IPS DF 6.9 (cell line): ENCODE measurements at regions not wholly inside any gene's neighbourhood (a gene's known extent, or its start where the extent isn't known, plus 50 kb on each side); places are given as distances from the start of the nearest gene placed in this dataset.

Source experiments
- DNase-seq: peaks from one replicate; pipeline ENCODE4 v3.0.0-alpha.2; 2013; ENCODE audit warnings: low read depth, low spot score
- H3K27ac ChIP-seq: one replicate; pipeline ENCODE4 v1.5.1; 2013; ENCODE audit warnings: low read length, control low read depth
- H3K27me3 ChIP-seq: 2 replicates; pipeline ENCODE4 v1.6.1; 2013; ENCODE audit warnings: mild to moderate bottlenecking, low read length; ENCODE audit not compliant: control insufficient read depth, insufficient read depth
- H3K36me3 ChIP-seq: 2 replicates; pipeline ENCODE4 v1.6.1; 2013; ENCODE audit warnings: low read length; ENCODE audit not compliant: control insufficient read depth, insufficient read depth
- H3K4me1 ChIP-seq: 2 replicates; pipeline ENCODE4 v1.6.1; 2013; ENCODE audit warnings: low read length; ENCODE audit not compliant: control insufficient read depth, insufficient read depth
- H3K4me3 ChIP-seq: 2 replicates; pipeline ENCODE4 v1.5.1; 2013; ENCODE audit warnings: mild to moderate bottlenecking, low read length
- H3K9me3 ChIP-seq: 2 replicates; pipeline ENCODE4 v1.6.1; 2013; ENCODE audit warnings: low read length, inconsistent platforms; ENCODE audit not compliant: control insufficient read depth, insufficient read depth
- WGBS: extraction: QIAGEN DNeasy Blood & Tissue Kit; methylation state at CpG from one replicate; pipeline ENCODE4 v1.1.7; 2013; ENCODE audit warnings: mixed read lengths, missing lambda C conversion rate; ENCODE audit not compliant: insufficient read length, insufficient coverage; 5-methylcytosine and 5-hydroxymethylcytosine counted together

DNA sequence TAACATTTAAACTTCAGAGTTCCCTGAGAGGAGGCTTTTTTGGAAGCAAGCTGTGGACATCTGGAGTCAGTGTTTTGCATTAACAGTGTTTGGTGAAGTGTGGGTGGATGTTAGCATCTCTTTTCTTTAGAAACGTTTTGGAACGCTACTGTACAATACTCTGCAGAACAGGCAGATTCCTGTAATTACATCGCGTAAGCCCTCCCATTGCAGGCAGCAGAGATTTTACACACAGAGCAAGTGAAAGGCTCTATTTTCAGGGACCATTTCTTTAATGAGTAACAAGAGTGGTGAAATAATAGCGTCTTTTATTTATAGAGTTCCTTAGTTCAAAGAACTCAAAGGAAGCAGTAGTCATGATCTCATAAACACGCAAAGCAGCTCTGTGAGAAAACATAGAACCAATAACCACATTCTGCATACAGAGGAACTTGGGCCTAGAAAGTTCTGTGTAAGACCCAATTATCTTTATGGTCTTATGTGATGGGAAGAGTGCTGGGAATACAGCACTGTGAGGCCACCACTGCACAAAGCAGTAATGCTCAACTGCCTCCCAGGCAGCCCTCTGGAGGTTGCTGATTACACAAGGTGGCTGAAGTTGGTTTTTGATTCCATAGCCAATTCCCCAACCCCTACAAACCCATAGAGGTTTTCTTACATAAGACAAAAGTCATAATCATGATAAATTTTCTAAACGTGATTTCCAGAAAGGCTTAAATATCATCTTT, 298.7 kb upstream of the EPHA5 start:
- Histone ChIP-seq H3K27ac (no peak overlapping the region), H3K27me3 (no peaks in the 10 kb centered on the region), H3K4me1 (no peaks in the 10 kb centered on the region), H3K36me3 (no peaks in the 10 kb centered on the region), H3K4me3 (no peak overlapping the region), H3K9me3 (no peaks in the 10 kb centered on the region)
- WGBS = no CpG with 5 or more reads among the region's 7 CpGs
- DNase-seq = no peak

DNA sequence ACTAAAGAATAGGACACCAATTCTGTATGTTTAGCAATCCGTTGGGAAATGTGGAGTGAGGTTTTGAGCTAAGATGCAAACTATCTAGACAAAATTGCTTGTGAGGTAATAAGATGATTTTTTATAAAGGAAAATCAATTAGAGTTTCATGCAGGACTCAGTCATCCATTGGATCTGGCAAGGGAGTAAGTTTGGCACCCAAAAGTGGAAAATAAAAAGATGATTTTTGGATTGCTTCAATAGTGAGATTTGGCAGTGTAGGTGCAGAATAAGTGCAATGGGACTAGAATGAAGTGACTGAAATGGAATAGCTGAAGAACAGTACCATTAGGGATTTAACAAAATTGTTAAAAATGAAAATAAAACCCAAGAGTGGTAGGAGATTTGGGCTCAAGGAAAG, 290.5 kb upstream of the EPHA5 start:
- no CpG with 5 or more reads among the region's 1 CpG for WGBS
- no peak overlapping the region for H3K27ac ChIP-seq
- no peaks in the 10 kb centered on the region for H3K36me3 ChIP-seq
- no peak overlapping the region for H3K4me3 ChIP-seq
- no peaks in the 10 kb centered on the region for H3K4me1 ChIP-seq
- no peaks in the 10 kb centered on the region for H3K27me3 ChIP-seq
- no peak for DNase-seq
- no peaks in the 10 kb centered on the region for H3K9me3 ChIP-seq

DNA sequence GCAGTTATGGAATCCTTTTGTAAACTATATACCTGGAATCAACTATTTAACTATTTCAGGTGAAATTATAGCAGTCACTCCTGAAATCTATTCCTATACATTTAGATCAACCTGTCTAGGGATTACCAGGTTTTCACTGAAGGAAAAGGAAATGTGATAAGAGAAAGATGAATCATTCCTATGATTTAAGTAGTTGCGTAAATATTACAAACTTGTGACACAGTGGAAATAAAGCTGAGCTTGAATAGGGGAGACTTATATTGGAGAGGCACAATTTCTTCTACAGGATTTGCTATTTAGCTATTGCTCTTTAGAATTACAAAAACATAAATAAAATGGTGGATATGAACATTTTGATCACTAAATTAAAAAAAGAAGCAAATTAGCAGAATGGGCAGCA, 284.1 kb upstream of the EPHA5 start:
- no peaks in the 10 kb centered on the region for H3K9me3 ChIP-seq
- DNase-seq = no peak
- no peak overlapping the region for H3K27ac ChIP-seq
- H3K4me3 ChIP-seq = no peak overlapping the region
- WGBS = no CpG with 5 or more reads among the region's 1 CpG
- H3K36me3 ChIP-seq = no peaks in the 10 kb centered on the region
- H3K4me1 ChIP-seq = no peaks in the 10 kb centered on the region
- H3K27me3 ChIP-seq = no peaks in the 10 kb centered on the region

DNA sequence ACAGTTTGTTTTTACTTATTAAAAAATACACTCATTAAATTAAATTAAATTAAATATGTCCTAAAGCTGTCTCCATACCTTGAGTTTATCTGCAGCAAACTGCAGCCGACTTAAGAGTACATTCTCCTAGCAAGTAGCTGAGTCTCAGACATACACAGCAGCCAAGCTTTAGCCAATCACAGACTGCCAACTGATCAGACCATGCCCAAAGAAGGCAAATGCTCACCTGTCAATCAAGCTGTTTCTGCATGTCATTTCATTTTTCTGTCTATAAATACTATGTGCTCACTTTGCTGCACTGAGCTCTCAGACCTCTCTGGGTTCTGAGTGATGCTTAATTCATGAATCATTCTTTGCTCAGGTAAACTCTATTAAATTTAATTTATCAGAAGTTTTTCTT, 280.9 kb upstream of the EPHA5 start:
- no peaks in the 10 kb centered on the region for H3K27me3 ChIP-seq
- H3K4me1 ChIP-seq = no peaks in the 10 kb centered on the region
- H3K9me3 ChIP-seq = no peaks in the 10 kb centered on the region
- H3K36me3 ChIP-seq = no peaks in the 10 kb centered on the region
- no peak overlapping the region for H3K27ac ChIP-seq
- H3K4me3 ChIP-seq = no peak overlapping the region
- WGBS = no CpG with 5 or more reads among the region's 1 CpG
- DNase-seq = peak; percentile 7

DNA sequence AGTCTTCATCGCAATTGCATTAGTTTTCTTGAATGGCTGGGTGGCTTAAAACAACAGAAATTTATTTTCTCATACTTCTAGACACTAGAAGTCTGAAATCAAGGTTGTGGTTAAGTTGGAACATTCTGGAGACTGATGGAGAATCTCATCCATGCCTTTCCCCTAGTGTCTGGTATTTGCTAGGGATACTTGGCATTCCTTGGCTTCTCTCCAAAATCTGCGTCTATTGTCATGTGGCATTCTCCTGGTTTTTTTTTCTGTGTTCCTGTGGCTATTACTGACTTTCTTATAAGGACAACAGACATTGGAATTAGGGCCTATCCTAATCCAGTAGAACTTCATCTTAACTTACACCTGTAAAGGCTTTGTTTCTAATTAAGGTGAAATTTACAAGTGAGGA, 272.8 kb upstream of the EPHA5 start:
- H3K4me1 ChIP-seq = no peaks in the 10 kb centered on the region; the same call in 1 of the 2 replicates
- no peak overlapping the region for H3K4me3 ChIP-seq
- DNase-seq = peak; percentile 89
- no CpG with 5 or more reads among the region's 2 CpGs for WGBS
- H3K36me3 ChIP-seq = no peaks in the 10 kb centered on the region
- H3K9me3 ChIP-seq = no peaks in the 10 kb centered on the region
- H3K27ac ChIP-seq = no peak overlapping the region
- no peaks in the 10 kb centered on the region for H3K27me3 ChIP-seq

DNA sequence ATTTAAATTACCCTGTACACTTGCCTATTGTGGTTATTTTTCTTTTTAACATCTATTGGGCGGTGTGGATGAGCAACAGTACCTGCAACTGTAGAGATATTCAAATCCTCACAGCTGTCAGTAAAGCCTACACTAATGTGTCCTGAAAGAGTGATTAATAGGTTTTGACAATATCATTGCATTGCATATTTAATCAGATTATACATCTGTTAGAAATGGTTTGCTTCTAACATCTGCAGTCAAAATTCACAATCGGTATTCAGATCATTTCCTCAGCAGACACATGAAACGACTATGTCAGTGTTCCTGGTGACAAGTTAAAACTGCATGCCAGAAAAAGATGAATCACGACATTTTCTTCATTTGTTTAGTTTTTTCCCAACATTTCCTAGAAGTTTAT, 254.6 kb upstream of the EPHA5 start:
- no peaks in the 10 kb centered on the region for H3K27me3 ChIP-seq
- no peaks in the 10 kb centered on the region for H3K9me3 ChIP-seq
- WGBS = no CpG with 5 or more reads among the region's 4 CpGs
- DNase-seq = no peak
- H3K4me3 ChIP-seq = no peak overlapping the region
- no peaks in the 10 kb centered on the region for H3K4me1 ChIP-seq
- no peak overlapping the region for H3K27ac ChIP-seq
- no peaks in the 10 kb centered on the region for H3K36me3 ChIP-seq

DNA sequence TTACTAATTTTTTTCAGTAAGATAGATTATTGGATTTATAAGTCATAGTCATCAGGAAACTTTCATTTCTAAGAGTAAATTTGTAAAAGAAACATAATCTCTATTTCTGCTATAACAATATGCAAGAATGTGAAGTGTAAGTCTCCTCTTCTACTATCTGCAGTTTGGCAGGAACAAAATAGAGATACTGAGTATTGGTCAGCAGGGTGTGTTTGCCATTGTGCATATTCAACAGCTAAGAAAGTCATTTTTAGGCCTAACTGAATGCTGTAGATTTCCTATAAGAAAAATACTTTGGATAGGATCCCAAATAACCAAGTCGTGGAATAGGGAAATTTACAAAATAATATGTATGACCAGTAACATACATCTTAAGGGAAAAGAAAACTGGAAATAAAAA, 253.3 kb upstream of the EPHA5 start:
- Histone ChIP-seq H3K27ac (no peak overlapping the region), H3K36me3 (no peaks in the 10 kb centered on the region), H3K27me3 (no peaks in the 10 kb centered on the region), H3K4me3 (no peak overlapping the region), H3K9me3 (no peaks in the 10 kb centered on the region), H3K4me1 (no peaks in the 10 kb centered on the region)
- WGBS = no CpG with 5 or more reads among the region's 1 CpG
- no peak for DNase-seq

DNA sequence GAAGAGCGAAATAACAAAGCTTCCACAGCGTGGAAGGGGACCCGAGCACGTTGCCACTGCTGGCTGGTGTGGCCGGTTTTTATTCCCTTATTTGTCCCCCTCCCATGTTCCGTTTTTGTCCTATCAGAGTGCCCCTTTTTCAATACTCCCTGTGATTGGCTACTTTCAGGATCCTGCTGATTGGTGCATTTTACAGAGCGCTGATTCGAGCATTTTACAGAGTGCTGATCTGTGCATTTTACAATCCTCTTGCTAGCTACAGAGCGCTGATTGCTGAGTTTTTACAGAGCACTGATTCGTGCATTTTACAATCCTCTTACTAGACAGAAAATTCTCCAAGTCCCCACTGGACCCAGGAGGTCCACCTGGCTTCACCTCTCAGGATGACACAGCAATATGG, 250.9 kb upstream of the EPHA5 start:
- no CpG with 5 or more reads among the region's 10 CpGs for WGBS
- Histone ChIP-seq H3K4me3 (no peak overlapping the region), H3K36me3 (no peaks in the 10 kb centered on the region), H3K4me1 (no peaks in the 10 kb centered on the region), H3K27me3 (no peaks in the 10 kb centered on the region), H3K9me3 (no peaks in the 10 kb centered on the region), H3K27ac (no peak overlapping the region)
- no peak for DNase-seq

DNA sequence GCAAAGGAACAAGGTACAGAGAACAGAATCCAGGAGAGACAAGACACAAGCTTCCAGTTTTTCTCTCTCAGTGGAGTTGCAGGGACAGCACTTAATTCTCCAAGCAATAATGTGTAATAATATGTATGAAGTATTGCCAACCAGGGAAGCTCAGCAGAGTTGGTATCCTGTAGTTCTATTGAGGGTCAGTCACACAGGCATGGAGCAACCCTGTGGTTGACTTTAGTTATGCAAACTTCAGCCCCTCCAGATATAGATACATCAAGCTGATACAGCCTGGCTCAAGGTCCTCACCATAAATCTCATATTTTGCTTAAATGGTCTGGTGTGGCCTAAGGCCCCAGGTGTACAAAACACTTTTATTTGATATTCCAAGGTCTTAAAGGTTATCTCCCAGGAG, 248.6 kb upstream of the EPHA5 start:
- Histone ChIP-seq H3K4me3 (no peak overlapping the region), H3K4me1 (no peaks in the 10 kb centered on the region), H3K27ac (no peak overlapping the region), H3K27me3 (no peaks in the 10 kb centered on the region), H3K9me3 (no peaks in the 10 kb centered on the region), H3K36me3 (no peaks in the 10 kb centered on the region)
- no peak for DNase-seq

DNA sequence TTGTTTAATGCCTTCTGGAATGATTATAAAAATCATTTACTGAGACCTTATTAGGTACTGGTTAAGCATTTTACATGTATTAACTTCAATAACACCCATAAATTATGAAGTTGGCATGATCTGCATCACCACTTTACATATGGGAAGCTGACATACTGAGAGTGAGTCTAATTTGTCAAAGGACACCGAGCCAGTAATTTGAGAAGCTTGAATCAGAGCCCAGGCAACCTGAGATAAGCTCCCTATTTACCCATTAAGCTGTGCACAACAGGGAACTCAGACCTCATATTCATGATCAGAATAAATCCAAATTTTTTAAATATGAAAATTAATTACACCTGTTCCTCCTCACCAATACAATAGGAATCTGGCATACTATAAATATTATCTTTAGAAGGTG, 247.9 kb upstream of the EPHA5 start:
- H3K9me3 ChIP-seq = no peaks in the 10 kb centered on the region
- no CpG with 5 or more reads among the region's 1 CpG for WGBS
- H3K36me3 ChIP-seq = no peaks in the 10 kb centered on the region
- no peaks in the 10 kb centered on the region for H3K4me1 ChIP-seq
- H3K4me3 ChIP-seq = no peak overlapping the region
- H3K27me3 ChIP-seq = no peaks in the 10 kb centered on the region
- no peak overlapping the region for H3K27ac ChIP-seq
- DNase-seq = no peak

DNA sequence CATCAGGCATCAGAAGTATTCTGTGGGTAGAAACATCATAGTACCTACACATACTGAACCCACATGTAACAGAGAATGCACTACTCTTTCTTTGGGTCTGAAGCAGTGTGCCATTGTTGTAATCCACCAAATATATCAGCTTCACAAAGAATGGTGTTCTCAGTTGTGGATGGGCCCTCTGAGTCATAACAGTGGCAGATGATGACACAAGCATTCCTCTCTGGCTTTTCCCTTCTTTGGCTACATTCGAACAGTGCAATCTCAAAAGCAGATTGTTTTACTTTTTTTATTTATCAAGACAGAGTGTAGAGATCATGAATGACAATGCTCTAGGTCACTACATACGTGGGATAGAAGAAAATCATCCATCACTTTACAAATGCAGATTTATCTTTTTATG, 247.2 kb upstream of the EPHA5 start:
- DNase-seq = no peak
- Histone ChIP-seq H3K9me3 (no peaks in the 10 kb centered on the region), H3K27me3 (no peaks in the 10 kb centered on the region), H3K4me1 (no peaks in the 10 kb centered on the region), H3K36me3 (no peaks in the 10 kb centered on the region), H3K4me3 (no peak overlapping the region), H3K27ac (no peak overlapping the region)
- no CpG with 5 or more reads among the region's 2 CpGs for WGBS
